CD14-positive monocyte (primary cell): ENCODE measurements at regions not wholly inside any gene's neighbourhood (a gene's known extent, or its start where the extent isn't known, plus 50 kb on each side); places are given as distances from the start of the nearest gene placed in this dataset.

Source experiments
- DNase-seq, 3 donors: peaks; one replicate each; pipeline ENCODE4 v3.0.0-alpha.2; 2011 to 2022
- H2AFZ ChIP-seq: 2 replicates; pipeline ENCODE4 v1.6.0; 2012; ENCODE audit warnings: mild to moderate bottlenecking, low read depth, low read length, inconsistent platforms; ENCODE audit not compliant: insufficient read depth, poor library complexity, severe bottlenecking
- H3K27ac ChIP-seq, 2 donors: 1 replicate in 1 of 2; 2 replicates in 1 of 2; pipeline ENCODE4 v1.5.1; 2012 to 2013; ENCODE audit warnings: low read length in 2 of 2, control low read depth in 1 of 2, inconsistent platforms in 1 of 2, low read depth in 1 of 2, mild to moderate bottlenecking in 1 of 2
- H3K27me3 ChIP-seq, 2 donors: one replicate each; pipeline versions ENCODE4 v1.6.0 to v1.6.1; 2011 to 2013; ENCODE audit warnings: low read length in 2 of 2; ENCODE audit not compliant: control insufficient read depth in 2 of 2, insufficient read depth in 2 of 2
- H3K36me3 ChIP-seq, 2 donors: replicated peaks in 1 of 2; 1 replicate in 1 of 2; 2 replicates in 1 of 2; pipeline versions ENCODE4 v1.5.1 to v1.6.1; 2012 to 2013; ENCODE audit warnings: low read length in 2 of 2, control low read depth in 1 of 2, inconsistent platforms in 1 of 2, mild to moderate bottlenecking in 1 of 2; ENCODE audit not compliant: insufficient read depth in 2 of 2, control insufficient read depth in 1 of 2
- H3K4me1 ChIP-seq, 2 donors: 1 replicate in 1 of 2; 2 replicates in 1 of 2; pipeline versions ENCODE4 v1.5.1 to v1.6.1; 2012 to 2013; ENCODE audit warnings: low read length in 2 of 2, control low read depth in 1 of 2, inconsistent platforms in 1 of 2, mild to moderate bottlenecking in 1 of 2, moderate library complexity in 1 of 2; ENCODE audit not compliant: insufficient read depth in 2 of 2, control insufficient read depth in 1 of 2
- H3K4me2 ChIP-seq: replicated peaks from 2 replicates; pipeline ENCODE3; 2012; ENCODE audit warnings: low read length, moderate library complexity, mild to moderate bottlenecking; ENCODE audit not compliant: poor library complexity, severe bottlenecking; ENCODE audit errors: extremely low read depth
- H3K4me3 ChIP-seq, 3 experiments: fragments of 200-600 bp in 1 of 3; sonication (generic) in 1 of 3; replicated peaks in 1 of 3; 1 replicate in 2 of 3; 2 replicates in 1 of 3; pipeline ENCODE4 v1.5.1; 2011 to 2013; ENCODE audit warnings: low read length in 3 of 3, mild to moderate bottlenecking in 3 of 3, control low read depth in 2 of 3, low read depth in 2 of 3, inconsistent platforms in 1 of 3, moderate library complexity in 1 of 3
- H3K79me2 ChIP-seq: 2 replicates; pipeline ENCODE4 v1.6.0; 2012; ENCODE audit warnings: mild to moderate bottlenecking, control low read depth, inconsistent platforms, low read length, moderate library complexity; ENCODE audit not compliant: insufficient read depth
- H3K9ac ChIP-seq: 2 replicates; pipeline ENCODE4 v1.6.0; 2017; ENCODE audit warnings: low read length, mild to moderate bottlenecking; ENCODE audit not compliant: insufficient read depth, poor library complexity, severe bottlenecking
- H3K9me3 ChIP-seq, 2 donors: replicated peaks in 1 of 2; 1 replicate in 1 of 2; 2 replicates in 1 of 2; pipeline versions ENCODE4 v1.5.1 to v1.6.1; 2012 to 2013; ENCODE audit warnings: low read length in 2 of 2, control low read depth in 1 of 2; ENCODE audit not compliant: control insufficient read depth in 1 of 2, insufficient read depth in 1 of 2
- H4K20me1 ChIP-seq: 2 replicates; pipeline ENCODE4 v1.6.0; 2012; ENCODE audit warnings: mild to moderate bottlenecking, low read length, control low read depth, moderate library complexity; ENCODE audit not compliant: insufficient read depth
- H3K27ac Mint-ChIP-seq, 7 donors: one replicate each; pipeline ENCODE4 v1.8.0; 2020; ENCODE audit warnings: mild to moderate bottlenecking in 7 of 7, mixed read lengths in 7 of 7, moderate library complexity in 6 of 7, inconsistent platforms in 2 of 7
- H3K27me3 Mint-ChIP-seq, 3 donors: one replicate each; pipeline ENCODE4 v1.8.0; 2021 to 2022; ENCODE audit warnings: low read depth in 3 of 3, mild to moderate bottlenecking in 3 of 3, mixed read lengths in 3 of 3, moderate library complexity in 3 of 3, inconsistent platforms in 1 of 3
- H3K36me3 Mint-ChIP-seq, 2 donors: one replicate each; pipeline ENCODE4 v1.8.0; 2020; ENCODE audit warnings: mixed read lengths in 2 of 2, inconsistent platforms in 1 of 2, mild to moderate bottlenecking in 1 of 2
- H3K4me1 Mint-ChIP-seq: one replicate; pipeline ENCODE4 v1.8.0; 2020; ENCODE audit warnings: mild to moderate bottlenecking, mixed read lengths
- H3K4me3 Mint-ChIP-seq, 2 donors: one replicate each; pipeline ENCODE4 v1.8.0; 2020; ENCODE audit warnings: mild to moderate bottlenecking in 2 of 2, mixed read lengths in 2 of 2, moderate library complexity in 1 of 2
- H3K9me3 Mint-ChIP-seq, 7 donors: one replicate each; pipeline ENCODE4 v1.8.0; 2020 to 2022; ENCODE audit warnings: mixed read lengths in 7 of 7, mild to moderate bottlenecking in 6 of 7, moderate library complexity in 6 of 7, inconsistent platforms in 2 of 7
- CTCF ChIP-seq: fragments of 200-600 bp; IDR thresholded peaks from one replicate; pipeline ENCODE4 v1.8.0; 2022; ENCODE audit warnings: antibody characterized with exemption, mild to moderate bottlenecking
- WGBS: methylation state at CpG from one replicate; pipeline ENCODE4 v1.1.5; 2013; ENCODE audit warnings: missing lambda C conversion rate; ENCODE audit not compliant: insufficient coverage; 5-methylcytosine and 5-hydroxymethylcytosine counted together
- intact Hi-C, 2 donors: fragments of 100-400 bp; cut with micrococcal nuclease; formaldehyde crosslinking; loops; one replicate each; pipeline versions ENCODE4 v1.15.0 to v1.15.1; 2023

GRCh38 chr18:39666541-39666940, 2100.9 kb upstream of the CELF4 start:
- H3K4me1 ChIP-seq: no peaks in the 10 kb centered on the region
- Mint-ChIP-seq H3K27me3 (no peaks in the 10 kb centered on the region), H3K4me1 (no peaks in the 10 kb centered on the region), H3K4me3 (no peak overlapping the region), H3K9me3 (peaks cover 0 to 16% (median 0%) of the 10 kb centered on the region in 7 donors), H3K36me3 (no peaks in the 10 kb centered on the region), H3K27ac (no peak overlapping the region)
- TF ChIP-seq CTCF: no peak
- no peak for DNase-seq
- no peaks in the 10 kb centered on the region for H3K36me3 ChIP-seq
- H3K4me2 ChIP-seq: no peak overlapping the region
- intact Hi-C loops: no loop called here
- H3K27ac ChIP-seq: no peak overlapping the region
- H2AFZ ChIP-seq: no peak overlapping the region
- H3K9me3 ChIP-seq: peaks cover 0 to 2% of the 10 kb centered on the region in 2 donors
- H3K4me3 ChIP-seq: no peak overlapping the region
- no peaks in the 10 kb centered on the region for H4K20me1 ChIP-seq
- no peaks in the 10 kb centered on the region for H3K27me3 ChIP-seq
- no peak overlapping the region for H3K9ac ChIP-seq
- WGBS: 100% methylated on average over 1 of the region's 2 CpGs
- no peaks in the 10 kb centered on the region for H3K79me2 ChIP-seq

DNA sequence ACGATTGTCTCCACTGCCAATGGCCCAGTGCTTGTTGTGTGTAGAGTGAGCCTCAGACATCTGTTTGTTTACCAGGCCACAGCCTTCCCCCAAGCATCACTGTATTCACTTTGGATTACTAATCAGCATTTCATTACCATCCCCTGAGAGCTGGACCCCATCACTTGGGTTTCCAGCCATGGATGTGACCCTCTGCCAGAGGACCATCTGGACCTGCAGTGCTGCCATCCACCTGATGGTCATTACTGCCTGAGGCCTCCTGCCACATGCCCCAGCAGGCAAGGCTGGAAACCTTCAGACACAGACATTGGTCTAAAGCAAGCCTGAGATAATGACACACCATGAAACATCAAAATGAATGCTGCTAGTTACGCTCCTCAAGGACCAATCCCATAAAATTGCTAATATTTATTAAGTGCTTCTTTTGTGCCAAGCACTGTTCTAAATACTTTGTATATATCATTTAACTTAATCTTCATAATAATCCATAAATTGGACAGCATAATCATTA, 2096.3 kb upstream of the CELF4 start:
- Histone ChIP-seq H3K4me3 (no peak overlapping the region), H3K9ac (no peak overlapping the region), H3K27me3 (no peaks in the 10 kb centered on the region), H3K4me2 (no peak overlapping the region), H3K79me2 (no peaks in the 10 kb centered on the region), H3K27ac (no peak overlapping the region), H3K36me3 (no peaks in the 10 kb centered on the region), H2AFZ (no peak overlapping the region), H3K4me1 (no peaks in the 10 kb centered on the region), H4K20me1 (no peaks in the 10 kb centered on the region), H3K9me3 (peaks cover 0 to 2% of the 10 kb centered on the region in 2 donors)
- Mint-ChIP-seq H3K36me3 (peaks cover 0 to 2% of the 10 kb centered on the region in 2 donors), H3K27ac (no peak overlapping the region), H3K9me3 (peaks cover 0 to 20% (median 0%) of the 10 kb centered on the region in 7 donors), H3K4me1 (no peaks in the 10 kb centered on the region), H3K27me3 (no peaks in the 10 kb centered on the region), H3K4me3 (no peak overlapping the region)
- no peak for TF ChIP-seq CTCF
- no peak for DNase-seq
- intact Hi-C loops: no loop called here
- WGBS: no CpG with 5 or more reads among the region's 2 CpGs
